Cardiac fibroblast (primary cell): ENCODE measurements at regions not wholly inside any gene's neighbourhood (a gene's known extent, or its start where the extent isn't known, plus 50 kb on each side); places are given as distances from the start of the nearest gene placed in this dataset.

ENCODE experiments used
- DNase-seq, 2 donors: peaks; one replicate each; pipeline versions ENCODE4 v3.0.0 to v3.0.0-alpha.2; 2010; ENCODE audit warnings: low read depth in 2 of 2
- H3K4me3 ChIP-seq, 2 donors: replicated peaks in 1 of 2; 1 replicate in 1 of 2; 2 replicates in 1 of 2; pipeline ENCODE4 v1.5.1; 2011; ENCODE audit warnings: low read depth in 2 of 2, low read length in 2 of 2, mild to moderate bottlenecking in 2 of 2, moderate library complexity in 1 of 2
- TF ChIP-seq, protein P1 (sequence below): IDR thresholded peaks from one replicate; pipeline ENCODE4 v1.5.1; 2011; ENCODE audit warnings: low read depth, mild to moderate bottlenecking, low read length, inconsistent platforms

DNA sequence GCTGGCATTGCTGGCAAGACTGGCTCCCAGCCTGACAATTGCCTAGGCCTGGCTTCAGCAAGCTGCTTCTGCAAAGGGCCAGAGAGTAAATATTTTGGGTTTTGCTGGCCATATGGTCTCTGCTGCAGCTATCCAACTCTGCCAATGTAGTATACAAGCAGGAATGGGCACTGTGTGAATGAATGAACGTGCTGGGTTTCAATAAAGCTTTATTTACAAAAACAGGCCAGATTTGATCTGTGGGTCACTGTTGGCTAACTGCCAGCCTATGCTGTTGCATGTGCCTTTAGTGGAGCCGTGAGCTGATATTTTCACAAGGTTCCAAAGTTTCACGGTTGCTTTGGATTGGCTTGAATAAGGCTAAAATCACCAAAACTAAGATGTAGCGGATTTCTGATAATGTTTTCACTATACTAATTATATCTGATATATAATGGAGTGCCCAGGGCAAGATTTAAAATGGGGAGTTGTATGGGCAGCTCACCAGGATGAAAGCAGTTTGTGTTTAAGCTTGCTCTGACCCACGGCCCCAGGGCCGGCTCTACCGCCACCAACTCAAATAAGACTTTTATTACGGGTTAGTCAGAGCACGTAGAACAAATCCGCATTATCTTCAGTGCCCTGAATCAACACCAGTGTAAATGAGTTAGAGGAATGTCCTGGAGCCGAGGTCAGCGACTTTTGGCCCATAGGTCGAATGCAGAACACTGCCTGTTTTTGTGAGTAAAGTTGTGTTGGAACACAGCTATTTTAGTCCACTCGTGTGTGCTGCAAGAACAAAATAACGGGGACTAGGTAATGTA is 98.6 kb upstream of the DAP start:
- H3K4me3 ChIP-seq: no peak overlapping the region
- DNase-seq: no peak
- TF ChIP-seq, protein P1, sequence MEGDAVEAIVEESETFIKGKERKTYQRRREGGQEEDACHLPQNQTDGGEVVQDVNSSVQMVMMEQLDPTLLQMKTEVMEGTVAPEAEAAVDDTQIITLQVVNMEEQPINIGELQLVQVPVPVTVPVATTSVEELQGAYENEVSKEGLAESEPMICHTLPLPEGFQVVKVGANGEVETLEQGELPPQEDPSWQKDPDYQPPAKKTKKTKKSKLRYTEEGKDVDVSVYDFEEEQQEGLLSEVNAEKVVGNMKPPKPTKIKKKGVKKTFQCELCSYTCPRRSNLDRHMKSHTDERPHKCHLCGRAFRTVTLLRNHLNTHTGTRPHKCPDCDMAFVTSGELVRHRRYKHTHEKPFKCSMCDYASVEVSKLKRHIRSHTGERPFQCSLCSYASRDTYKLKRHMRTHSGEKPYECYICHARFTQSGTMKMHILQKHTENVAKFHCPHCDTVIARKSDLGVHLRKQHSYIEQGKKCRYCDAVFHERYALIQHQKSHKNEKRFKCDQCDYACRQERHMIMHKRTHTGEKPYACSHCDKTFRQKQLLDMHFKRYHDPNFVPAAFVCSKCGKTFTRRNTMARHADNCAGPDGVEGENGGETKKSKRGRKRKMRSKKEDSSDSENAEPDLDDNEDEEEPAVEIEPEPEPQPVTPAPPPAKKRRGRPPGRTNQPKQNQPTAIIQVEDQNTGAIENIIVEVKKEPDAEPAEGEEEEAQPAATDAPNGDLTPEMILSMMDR: no peak

- H3K4me3 ChIP-seq: no peak overlapping the region
- TF ChIP-seq, protein P1: no peak
- DNase-seq: no peak
Observed at GRCh38 chr5:10858945-10859344, 97.9 kb upstream of the DAP start.

DNA sequence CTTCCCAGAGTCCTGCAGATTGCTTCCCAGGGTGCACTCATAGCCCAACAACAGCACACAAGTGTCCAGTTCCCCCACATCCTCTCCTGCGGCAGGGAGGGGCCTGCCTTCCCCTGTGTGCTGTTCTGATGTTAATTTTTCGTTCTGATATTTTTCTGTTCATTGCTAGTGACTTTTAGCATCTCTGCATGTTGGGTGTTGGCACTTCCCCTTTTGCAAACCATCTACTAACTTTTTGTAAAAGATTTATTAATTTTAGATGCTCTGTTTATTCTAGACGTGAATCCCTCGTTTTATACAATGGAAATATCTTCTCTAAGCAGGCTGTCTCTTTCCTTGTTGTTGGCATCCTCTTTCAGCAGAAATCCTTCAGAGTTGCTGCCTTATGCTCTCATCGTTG is 97.3 kb upstream of the DAP start:
- TF ChIP-seq, protein P1: no peak
- no peak overlapping the region for H3K4me3 ChIP-seq
- no peak for DNase-seq

DNA sequence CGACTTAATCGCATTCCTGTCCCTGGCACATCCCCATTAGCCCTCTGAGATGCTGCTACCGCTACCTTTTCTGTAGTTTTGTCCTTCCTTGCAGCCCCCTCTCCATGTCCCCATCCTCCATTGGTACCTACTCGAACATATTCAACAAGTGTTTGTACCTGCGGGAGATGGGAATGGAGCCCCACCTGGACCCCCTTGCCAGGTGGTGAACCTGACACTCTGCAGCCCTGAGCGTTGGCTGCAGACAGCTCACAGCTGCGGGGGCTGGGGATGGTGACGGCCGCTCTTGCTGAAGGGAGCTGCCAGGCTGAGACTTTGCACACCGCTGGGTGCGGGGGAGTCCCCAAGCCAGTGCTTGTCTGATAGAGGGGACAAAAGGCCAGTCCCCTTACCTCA is 96.3 kb upstream of the DAP start:
- DNase-seq: no peak
- H3K4me3 ChIP-seq: no peak overlapping the region
- TF ChIP-seq, protein P1: no peak

GRCh38 chr5:10856683-10857337 is 95.8 kb upstream of the DAP start:
- TF ChIP-seq, protein P1: peak; percentile 88
- H3K4me3 ChIP-seq: no peak overlapping the region
- DNase-seq: peak; percentile 43 to 49

DNA sequence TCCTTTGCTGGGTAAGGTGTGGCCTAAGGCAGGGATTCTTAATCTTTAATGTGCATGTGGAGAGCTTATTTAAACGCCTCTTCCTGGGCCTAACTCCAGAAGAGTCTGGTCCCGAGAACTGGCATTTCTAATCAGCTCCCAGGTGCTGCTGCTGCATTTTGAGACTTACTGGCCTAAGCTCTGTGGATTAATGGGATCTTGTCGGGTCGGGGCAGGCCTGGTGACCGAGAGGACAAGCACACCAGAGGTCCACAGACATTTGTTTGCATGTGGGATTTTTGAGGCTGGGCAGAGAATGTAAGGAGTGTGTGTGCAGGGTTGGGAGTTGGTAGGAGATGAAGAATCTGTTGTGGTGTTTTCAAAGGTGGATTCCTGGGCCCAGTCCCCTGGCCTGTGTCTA is 95.0 kb upstream of the DAP start:
- no peak overlapping the region for H3K4me3 ChIP-seq
- no peak for DNase-seq
- TF ChIP-seq, protein P1: no peak
